Keratinocyte (primary cell): ENCODE measurements at regions not wholly inside any gene's neighbourhood (a gene's known extent, or its start where the extent isn't known, plus 50 kb on each side); places are given as distances from the start of the nearest gene placed in this dataset.

Source experiments
- DNase-seq: peaks from one replicate; pipeline ENCODE4 v3.0.0-alpha.2; 2011; ENCODE audit warnings: low read depth, missing footprints, low spot score
- FAIRE-seq: peaks from 2 replicates; lab custom pipeline; 2011; peaks lifted over from hg19 to GRCh38; lab: Jason Lieb, UNC
- H2AFZ ChIP-seq: 2 replicates; pipeline ENCODE4 v1.6.0; 2012; ENCODE audit warnings: low read length, control low read depth, inconsistent platforms; ENCODE audit not compliant: control insufficient read depth
- H3K27ac ChIP-seq: 2 replicates; pipeline ENCODE4 v1.5.1; 2011; ENCODE audit warnings: low read length; ENCODE audit not compliant: control insufficient read depth, insufficient read depth
- H3K27me3 ChIP-seq: 3 replicates; pipeline ENCODE4 v1.6.0; 2011; ENCODE audit warnings: low read length; ENCODE audit not compliant: control insufficient read depth, insufficient read depth; ENCODE audit errors: extremely low read depth
- H3K36me3 ChIP-seq, 2 experiments: 2 replicates in 1 of 2; 3 replicates in 1 of 2; pipeline ENCODE4 v1.5.1; 2011; ENCODE audit warnings: low read length in 2 of 2, mild to moderate bottlenecking in 1 of 2; ENCODE audit not compliant: control insufficient read depth in 2 of 2, insufficient read depth in 2 of 2; ENCODE audit errors: extremely low read depth in 1 of 2
- H3K4me1 ChIP-seq: 3 replicates; pipeline ENCODE4 v1.5.1; 2011; ENCODE audit warnings: low read length; ENCODE audit not compliant: control insufficient read depth, insufficient read depth; ENCODE audit errors: extremely low read depth
- H3K4me2 ChIP-seq: 3 replicates; pipeline ENCODE4 v1.6.0; 2011; ENCODE audit warnings: low read depth, low read length; ENCODE audit not compliant: control insufficient read depth, insufficient read depth; ENCODE audit errors: extremely low read depth
- H3K4me3 ChIP-seq, 3 experiments: fragments of 200-600 bp in 1 of 3; sonication (generic) in 1 of 3; 2 replicates in 2 of 3; 3 replicates in 1 of 3; pipeline ENCODE4 v1.5.1; 2011 to 2016; ENCODE audit warnings: low read length in 3 of 3, mild to moderate bottlenecking in 3 of 3, control low read depth in 2 of 3, inconsistent platforms in 1 of 3, low read depth in 1 of 3, mixed read lengths in 1 of 3, mixed run types in 1 of 3, moderate library complexity in 1 of 3; ENCODE audit not compliant: control insufficient read depth in 2 of 3, insufficient read depth in 2 of 3; ENCODE audit errors: extremely low read depth in 1 of 3
- H3K79me2 ChIP-seq: 2 replicates; pipeline ENCODE4 v1.6.0; 2012; ENCODE audit warnings: low read length; ENCODE audit not compliant: control insufficient read depth, insufficient read depth
- H3K9ac ChIP-seq: 3 replicates; pipeline ENCODE4 v1.6.0; 2011; ENCODE audit warnings: low read length; ENCODE audit not compliant: control insufficient read depth, insufficient read depth; ENCODE audit errors: extremely low read depth
- H3K9me1 ChIP-seq: 3 replicates; pipeline ENCODE4 v1.6.0; 2011; ENCODE audit warnings: low read length; ENCODE audit not compliant: control insufficient read depth, insufficient read depth; ENCODE audit errors: extremely low read depth
- H3K9me3 ChIP-seq: 2 replicates; pipeline ENCODE4 v1.5.1; 2012; ENCODE audit warnings: low read depth, low read length; ENCODE audit not compliant: control insufficient read depth
- H4K20me1 ChIP-seq: 3 replicates; pipeline ENCODE4 v1.6.0; 2011; ENCODE audit warnings: low read length; ENCODE audit not compliant: control insufficient read depth, insufficient read depth; ENCODE audit errors: extremely low read depth
- EZH2 ChIP-seq: IDR thresholded peaks from one replicate; pipeline ENCODE4 v1.6.1; 2012; ENCODE audit warnings: inconsistent platforms, mild to moderate bottlenecking, low read length, moderate library complexity
- dilution Hi-C: fragments of 300-500 bp; cut with MboI; formaldehyde crosslinking; loops from one replicate; pipeline ENCODE4 v1.7.0; 2020; ENCODE audit warnings: low sequenced_read_pairs; ENCODE audit not compliant: extremely low pct_ligation_motif_present
- TF ChIP-seq, protein P1 (sequence below), 3 experiments: IDR thresholded peaks in 1 of 3; conservative IDR thresholded peaks in 1 of 3; optimal IDR thresholded peaks in 1 of 3; 2 replicates in 2 of 3; 3 replicates in 1 of 3; pipeline versions ENCODE3 to v1.5.1; 2011; ENCODE audit warnings: low read length in 3 of 3, mild to moderate bottlenecking in 3 of 3, moderate library complexity in 2 of 3, control low read depth in 1 of 3, inconsistent platforms in 1 of 3; ENCODE audit not compliant: insufficient read depth in 2 of 3; ENCODE audit errors: extremely low read depth in 1 of 3

DNA sequence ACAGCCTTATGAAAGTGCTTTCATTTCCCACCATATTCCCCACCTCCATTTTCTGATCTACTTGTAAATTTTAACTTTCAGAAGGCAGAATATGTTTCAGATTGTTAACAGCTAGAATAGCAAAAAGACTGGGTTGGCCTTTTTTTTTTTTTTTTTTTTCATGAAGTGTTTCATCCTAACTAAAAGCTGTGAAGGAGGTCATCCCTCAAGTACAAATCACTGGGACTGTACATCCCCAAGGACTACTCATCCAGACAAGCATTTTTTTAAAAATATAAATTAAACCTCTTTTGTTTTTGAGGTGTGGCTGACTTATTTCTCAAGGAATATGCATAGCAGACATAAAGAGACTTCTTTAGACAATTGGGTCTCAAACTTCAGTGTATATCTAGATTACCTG is 542.1 kb upstream of the TUSC1 start:
- H3K27ac ChIP-seq, result no peak overlapping the region
- TF ChIP-seq, protein P1, sequence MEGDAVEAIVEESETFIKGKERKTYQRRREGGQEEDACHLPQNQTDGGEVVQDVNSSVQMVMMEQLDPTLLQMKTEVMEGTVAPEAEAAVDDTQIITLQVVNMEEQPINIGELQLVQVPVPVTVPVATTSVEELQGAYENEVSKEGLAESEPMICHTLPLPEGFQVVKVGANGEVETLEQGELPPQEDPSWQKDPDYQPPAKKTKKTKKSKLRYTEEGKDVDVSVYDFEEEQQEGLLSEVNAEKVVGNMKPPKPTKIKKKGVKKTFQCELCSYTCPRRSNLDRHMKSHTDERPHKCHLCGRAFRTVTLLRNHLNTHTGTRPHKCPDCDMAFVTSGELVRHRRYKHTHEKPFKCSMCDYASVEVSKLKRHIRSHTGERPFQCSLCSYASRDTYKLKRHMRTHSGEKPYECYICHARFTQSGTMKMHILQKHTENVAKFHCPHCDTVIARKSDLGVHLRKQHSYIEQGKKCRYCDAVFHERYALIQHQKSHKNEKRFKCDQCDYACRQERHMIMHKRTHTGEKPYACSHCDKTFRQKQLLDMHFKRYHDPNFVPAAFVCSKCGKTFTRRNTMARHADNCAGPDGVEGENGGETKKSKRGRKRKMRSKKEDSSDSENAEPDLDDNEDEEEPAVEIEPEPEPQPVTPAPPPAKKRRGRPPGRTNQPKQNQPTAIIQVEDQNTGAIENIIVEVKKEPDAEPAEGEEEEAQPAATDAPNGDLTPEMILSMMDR (optimal IDR thresholded peaks at IDR 0.05 in 1 of 3, IDR thresholded peaks at IDR 0.05 in 1 of 3, conservative IDR thresholded peaks at IDR 0.05 in 1 of 3; ENCODE audit: extremely low read depth in 1 of 3, insufficient read depth in 2 of 3, low read length in 3 of 3), result no peak
- no peak for TF ChIP-seq EZH2
- dilution Hi-C loops, result no loop called here
- DNase-seq (no peak), FAIRE-seq (no peak)
- no peak overlapping the region for H3K9ac ChIP-seq
- H3K4me3 ChIP-seq, result no peak overlapping the region
- H3K36me3 ChIP-seq, result no peaks in the 10 kb centered on the region
- no peaks in the 10 kb centered on the region for H3K27me3 ChIP-seq
- no peak overlapping the region for H3K4me2 ChIP-seq
- no peaks in the 10 kb centered on the region for H3K4me1 ChIP-seq
- H3K79me2 ChIP-seq, result no peaks in the 10 kb centered on the region
- H2AFZ ChIP-seq, result no peak overlapping the region
- H3K9me3 ChIP-seq, result no peaks in the 10 kb centered on the region
- no peaks in the 10 kb centered on the region for H4K20me1 ChIP-seq
- H3K9me1 ChIP-seq, result no peaks in the 10 kb centered on the region

DNA sequence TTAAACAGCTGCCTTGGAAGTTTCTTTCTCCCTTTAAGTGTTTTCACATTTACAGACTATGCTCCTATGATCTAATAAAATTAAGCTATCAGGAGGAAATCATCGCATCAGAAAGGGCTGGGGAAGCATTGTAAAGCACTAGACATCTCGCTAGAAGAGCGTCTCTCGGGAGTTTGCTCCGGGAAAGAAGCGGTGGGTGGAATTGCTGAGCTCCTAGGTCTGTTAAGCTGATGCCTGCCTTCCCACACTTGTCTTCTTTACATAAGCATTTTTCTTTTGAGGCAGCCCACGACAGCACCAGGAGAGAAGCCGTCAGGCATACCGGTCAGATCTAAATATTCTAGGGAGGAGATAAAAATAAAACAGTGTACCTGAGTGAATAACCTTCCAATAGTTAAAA is 541.7 kb upstream of the TUSC1 start:
- H3K9me1 ChIP-seq, result no peaks in the 10 kb centered on the region
- no peak overlapping the region for H3K4me2 ChIP-seq
- no peaks in the 10 kb centered on the region for H4K20me1 ChIP-seq
- no peaks in the 10 kb centered on the region for H3K79me2 ChIP-seq
- no peaks in the 10 kb centered on the region for H3K9me3 ChIP-seq
- H3K27me3 ChIP-seq, result no peaks in the 10 kb centered on the region
- FAIRE-seq (no peak), DNase-seq (no peak)
- no peak for TF ChIP-seq EZH2
- TF ChIP-seq, protein P1 (optimal IDR thresholded peaks at IDR 0.05 in 1 of 3, IDR thresholded peaks at IDR 0.05 in 1 of 3, conservative IDR thresholded peaks at IDR 0.05 in 1 of 3; ENCODE audit: extremely low read depth in 1 of 3, insufficient read depth in 2 of 3, low read length in 3 of 3), result no peak
- no peak overlapping the region for H2AFZ ChIP-seq
- dilution Hi-C loops, result no loop called here
- no peak overlapping the region for H3K9ac ChIP-seq
- H3K27ac ChIP-seq, result no peak overlapping the region
- H3K4me1 ChIP-seq, result no peaks in the 10 kb centered on the region
- H3K36me3 ChIP-seq, result no peaks in the 10 kb centered on the region
- H3K4me3 ChIP-seq, result no peak overlapping the region
